Iris pigment epithelial cell (primary cell): ENCODE measurements at regions not wholly inside any gene's neighbourhood (a gene's known extent, or its start where the extent isn't known, plus 50 kb on each side); places are given as distances from the start of the nearest gene placed in this dataset.

Experiments used
- DNase-seq: peaks from one replicate; pipeline ENCODE4 v3.0.0-alpha.2; 2011; ENCODE audit warnings: low read depth

DNA sequence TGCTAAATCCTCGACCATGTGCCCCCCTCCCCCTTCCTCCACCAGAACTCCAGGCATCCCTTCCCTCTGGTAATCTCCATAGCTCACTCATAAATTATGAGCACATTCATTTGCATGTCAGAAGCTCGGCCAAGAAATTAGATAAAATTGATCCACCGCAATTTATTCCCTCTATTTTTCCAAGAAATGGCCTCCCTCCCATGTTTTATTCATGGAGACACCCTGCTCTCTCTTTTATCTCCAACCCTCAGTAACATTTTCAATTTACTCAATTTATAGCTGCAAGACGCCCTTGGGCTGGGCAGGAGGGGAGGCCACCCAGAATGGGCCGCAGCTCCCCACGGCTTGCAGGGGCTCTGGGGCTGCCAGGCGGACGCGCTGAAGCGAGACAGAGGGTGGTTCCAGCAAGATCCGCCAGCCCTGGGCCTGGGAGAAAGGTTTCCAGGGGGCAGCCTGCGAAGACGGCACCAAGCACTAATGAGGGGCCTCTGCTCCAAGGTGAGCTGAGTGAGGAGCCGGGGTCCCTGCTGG lies 54.7 kb upstream of the ZNF423 start:
- no peak for DNase-seq

DNA sequence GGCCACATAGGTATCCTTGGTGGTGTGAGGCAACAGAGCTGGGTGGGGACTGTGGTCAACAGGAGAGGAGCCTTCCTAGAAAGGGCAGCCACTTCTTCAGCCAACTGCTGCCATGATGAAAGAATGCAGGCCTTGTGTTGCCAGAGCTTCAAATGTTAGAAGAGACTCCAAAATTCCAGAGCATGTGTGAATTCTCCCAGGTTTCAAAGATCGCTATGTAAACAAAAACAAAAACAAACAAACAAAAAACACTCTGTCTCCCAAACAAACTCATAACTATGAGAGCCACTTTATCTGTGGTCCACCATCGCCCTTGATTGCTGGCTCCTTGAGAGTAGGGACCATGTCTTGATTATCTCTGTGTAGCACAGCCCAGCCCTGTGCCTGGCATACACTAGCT lies 55.5 kb upstream of the ZNF423 start:
- DNase-seq = no peak

DNA sequence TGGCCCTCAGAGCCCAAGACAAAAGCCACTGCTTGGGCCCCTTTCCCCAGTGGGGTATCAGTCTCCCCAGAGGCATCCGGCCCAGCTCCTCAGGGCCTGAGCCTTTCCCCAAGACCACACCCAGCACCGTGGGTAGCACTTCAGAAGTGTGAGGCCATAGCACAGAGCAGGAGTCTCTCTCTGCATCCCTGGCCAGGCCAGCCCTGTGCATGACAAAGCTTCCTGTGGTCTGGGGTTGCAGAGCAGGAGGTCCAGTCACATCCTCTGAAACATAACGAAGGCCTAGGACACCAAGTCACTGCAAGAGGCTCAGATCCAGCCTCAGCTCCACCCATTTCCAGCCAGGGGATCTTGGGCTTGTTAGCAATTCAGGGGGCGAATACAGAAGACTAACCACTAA lies 56.8 kb upstream of the ZNF423 start:
- DNase-seq = no peak

DNA sequence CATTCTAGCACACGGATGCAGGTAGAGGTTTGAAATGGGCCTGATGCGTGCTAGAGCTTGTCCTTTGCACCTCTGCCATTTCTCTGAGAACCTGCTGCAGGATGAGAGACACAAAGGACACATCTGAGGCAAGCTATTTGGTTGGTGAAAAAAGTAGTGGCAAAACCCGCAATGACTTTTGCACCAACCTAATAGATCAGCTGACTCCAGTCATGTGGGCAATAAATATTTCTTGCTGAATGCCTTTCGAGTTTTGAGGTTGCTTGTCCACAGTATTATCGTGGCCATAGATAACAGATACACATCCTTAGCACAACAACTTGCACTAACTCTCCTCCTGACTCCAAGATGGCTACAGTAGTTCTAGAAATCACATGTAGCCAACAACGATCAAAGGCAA lies 57.8 kb upstream of the ZNF423 start:
- no peak for DNase-seq

DNA sequence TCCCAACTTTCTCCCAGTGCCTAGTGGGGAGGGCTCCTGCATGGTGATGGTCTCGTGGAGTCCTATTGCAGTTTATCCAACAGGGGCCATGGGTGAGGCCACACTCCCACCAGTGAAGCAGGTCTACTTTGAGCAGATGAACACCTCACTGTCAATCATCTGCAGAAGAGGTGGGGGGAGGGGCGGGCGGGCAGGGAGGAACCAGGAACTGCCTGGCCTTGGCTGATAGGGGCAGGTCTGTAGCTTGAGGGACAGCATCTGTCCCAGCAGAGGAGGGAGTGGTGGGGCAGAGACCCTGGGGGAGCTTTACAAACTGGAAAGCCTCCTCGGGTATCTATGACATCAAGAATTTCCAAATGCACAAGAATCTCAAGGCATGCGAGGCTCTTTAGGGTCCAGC lies 58.7 kb upstream of the ZNF423 start:
- DNase-seq = no peak

DNA sequence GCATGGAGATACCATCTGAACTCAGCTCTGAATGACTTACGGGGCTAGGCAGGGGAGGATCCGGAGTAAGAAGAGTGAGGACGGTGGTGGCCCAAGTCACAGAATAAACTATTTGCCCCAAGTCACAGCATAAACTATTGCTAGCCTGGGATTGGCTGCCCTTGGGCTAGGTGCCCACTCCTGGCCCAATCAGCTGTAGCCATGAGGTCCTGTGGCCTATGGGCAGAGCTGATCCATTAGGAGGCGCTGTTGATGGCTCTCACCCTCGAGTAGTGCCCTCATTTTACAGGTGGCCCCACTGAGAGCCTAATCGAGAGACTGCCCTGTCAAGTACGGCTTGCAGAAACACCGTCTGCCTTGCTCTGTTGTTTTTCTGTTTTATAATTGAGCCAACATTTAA lies 62.3 kb upstream of the ZNF423 start:
- no peak for DNase-seq

DNA sequence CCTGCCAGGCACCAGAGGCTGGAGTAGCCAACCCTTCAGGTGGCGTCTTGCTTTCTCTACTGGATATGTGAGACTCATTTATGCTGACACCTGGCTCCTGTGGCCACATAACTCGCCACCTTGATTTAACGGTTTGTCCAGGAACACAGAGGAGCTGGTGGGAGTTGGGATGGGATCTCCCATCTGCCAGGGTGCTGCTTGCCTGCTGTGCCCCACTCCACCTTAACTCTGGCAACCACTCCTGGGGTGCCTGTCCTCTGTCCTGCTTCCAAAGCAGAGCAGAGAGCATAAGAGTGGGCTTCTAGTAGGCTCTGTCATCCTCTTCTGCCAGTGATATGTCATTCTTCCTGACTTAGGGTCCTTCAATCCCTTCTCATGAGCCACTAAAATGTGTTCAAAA lies 63.4 kb upstream of the ZNF423 start:
- DNase-seq = no peak

DNA sequence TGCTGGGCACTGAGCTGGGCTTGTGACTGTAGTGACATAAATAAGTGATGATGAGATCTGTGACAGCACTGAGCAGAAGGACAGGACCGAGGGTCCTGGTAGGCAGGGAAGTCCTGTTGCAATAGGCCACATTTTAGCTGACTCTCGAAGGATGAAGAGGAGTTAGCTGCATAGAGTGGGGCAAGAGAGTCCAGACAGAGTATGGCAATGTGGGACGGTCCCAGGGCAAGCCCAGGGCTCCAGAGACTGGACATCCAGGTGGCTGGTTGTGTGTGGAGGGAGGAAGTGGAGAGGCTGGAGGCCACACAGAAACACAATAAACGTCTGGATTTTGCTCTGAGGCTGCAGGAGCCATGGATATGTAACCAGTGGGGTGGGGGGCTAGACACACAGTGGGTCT lies 64.5 kb upstream of the ZNF423 start:
- no peak for DNase-seq

DNA sequence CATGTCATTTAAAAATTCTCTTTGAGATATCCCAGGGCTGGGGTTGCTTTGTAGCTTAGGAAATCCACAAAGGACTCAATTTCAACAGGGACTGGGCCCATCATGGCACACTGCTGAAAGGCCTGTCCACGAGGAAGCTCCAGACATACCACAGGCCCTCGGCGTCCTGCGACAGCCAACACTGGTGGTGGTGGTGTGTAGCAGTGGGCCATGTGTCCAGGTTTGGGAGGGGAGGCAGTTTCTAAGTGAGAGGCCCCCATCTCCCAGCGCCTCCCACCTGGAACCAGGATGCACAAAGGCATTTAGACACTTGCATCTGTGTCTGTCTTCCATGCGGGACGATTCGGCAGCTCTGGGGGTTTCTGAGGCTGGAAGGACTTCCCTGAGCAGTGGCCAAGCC lies 65.2 kb upstream of the ZNF423 start:
- no peak for DNase-seq

DNA sequence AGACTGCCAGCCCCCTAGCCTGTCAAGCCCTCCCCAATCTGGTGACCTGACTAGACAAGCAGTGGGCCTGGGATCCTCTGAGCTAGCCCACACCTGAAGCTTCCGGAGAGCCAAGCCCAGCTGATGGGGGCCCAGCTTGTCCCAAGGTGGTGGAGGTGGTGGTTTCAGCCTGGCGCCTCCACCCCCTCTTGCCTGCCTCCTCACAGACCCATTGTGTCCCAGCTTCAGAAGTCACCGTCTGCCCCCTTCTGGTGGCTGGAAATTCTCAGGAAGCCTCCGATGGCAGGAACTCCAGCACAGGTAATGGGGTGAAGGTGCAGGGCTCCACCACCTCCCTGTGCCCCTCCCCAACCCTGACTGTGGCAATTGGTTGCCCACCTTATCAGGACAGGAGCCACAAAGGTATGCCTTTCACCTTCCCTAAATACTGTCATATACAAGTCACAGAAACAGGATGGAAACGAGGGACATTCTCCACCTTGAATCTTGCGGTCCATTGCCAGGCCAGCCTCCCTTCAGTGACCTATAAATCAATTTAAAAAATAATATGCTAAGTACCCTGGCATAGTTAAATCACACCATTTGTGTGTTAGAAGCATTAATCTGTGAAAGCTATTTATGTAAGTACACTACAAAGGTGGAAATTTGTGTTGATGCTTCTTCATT lies 66.0 kb upstream of the ZNF423 start:
- peak; percentile 41 for DNase-seq

DNA sequence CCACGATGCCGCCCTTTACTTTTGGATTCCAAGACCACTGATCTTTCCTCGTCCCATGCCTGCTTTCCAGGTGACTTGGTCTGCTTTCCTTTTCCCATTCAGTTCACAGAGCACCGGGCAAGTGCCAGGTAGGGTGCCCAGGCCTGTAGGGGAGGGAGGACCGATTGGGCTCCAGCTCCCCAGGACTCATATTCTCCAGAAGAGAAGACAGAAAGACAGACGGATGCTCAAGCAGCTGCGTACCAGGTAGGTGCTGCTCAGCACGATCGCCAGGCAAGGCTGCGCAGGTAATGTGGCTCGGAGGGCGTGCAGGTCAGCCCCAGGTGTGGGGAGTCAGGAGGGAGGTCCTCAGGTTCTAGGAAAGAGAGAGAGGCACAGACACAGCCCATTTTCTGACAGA lies 67.5 kb upstream of the ZNF423 start:
- DNase-seq = no peak

DNA sequence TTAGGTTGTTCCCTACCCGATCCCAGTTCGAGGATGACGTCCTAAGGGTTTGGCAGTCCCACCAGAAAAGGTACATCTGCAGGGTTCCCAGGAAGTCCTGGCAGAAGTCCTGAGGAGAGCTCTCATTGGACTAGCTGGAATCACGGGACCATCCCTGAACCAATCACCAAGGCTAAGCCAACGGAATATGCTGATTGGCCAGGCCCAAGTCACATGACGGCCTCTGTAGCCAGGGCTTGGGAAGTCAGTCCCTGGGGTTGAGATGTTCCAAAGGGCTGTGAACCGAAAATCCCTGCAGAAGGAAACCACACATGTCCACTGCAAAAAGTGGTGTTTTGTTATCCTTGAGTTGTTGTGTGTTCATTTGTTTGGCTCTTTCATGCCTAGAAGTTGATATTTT lies 68.2 kb upstream of the ZNF423 start:
- DNase-seq = no peak

DNA sequence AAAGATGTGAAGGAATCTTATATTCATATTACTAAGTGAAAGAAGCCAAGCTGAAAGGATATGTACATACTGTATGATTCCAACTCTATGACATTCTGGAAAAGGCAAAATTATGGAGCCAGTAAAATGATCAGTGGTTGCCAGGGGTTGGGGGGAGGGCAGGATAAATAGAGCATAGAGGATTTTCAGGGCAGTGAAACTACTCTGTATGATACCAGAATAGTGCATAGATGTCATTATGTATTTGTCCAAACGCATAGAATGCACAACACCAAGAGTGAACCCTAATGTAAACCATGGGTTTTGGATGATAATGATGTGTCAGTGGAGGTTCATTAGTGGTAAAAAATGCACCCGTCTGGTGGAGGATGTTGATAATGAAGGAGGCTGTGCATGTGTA lies 71.0 kb upstream of the ZNF423 start:
- no peak for DNase-seq

DNA sequence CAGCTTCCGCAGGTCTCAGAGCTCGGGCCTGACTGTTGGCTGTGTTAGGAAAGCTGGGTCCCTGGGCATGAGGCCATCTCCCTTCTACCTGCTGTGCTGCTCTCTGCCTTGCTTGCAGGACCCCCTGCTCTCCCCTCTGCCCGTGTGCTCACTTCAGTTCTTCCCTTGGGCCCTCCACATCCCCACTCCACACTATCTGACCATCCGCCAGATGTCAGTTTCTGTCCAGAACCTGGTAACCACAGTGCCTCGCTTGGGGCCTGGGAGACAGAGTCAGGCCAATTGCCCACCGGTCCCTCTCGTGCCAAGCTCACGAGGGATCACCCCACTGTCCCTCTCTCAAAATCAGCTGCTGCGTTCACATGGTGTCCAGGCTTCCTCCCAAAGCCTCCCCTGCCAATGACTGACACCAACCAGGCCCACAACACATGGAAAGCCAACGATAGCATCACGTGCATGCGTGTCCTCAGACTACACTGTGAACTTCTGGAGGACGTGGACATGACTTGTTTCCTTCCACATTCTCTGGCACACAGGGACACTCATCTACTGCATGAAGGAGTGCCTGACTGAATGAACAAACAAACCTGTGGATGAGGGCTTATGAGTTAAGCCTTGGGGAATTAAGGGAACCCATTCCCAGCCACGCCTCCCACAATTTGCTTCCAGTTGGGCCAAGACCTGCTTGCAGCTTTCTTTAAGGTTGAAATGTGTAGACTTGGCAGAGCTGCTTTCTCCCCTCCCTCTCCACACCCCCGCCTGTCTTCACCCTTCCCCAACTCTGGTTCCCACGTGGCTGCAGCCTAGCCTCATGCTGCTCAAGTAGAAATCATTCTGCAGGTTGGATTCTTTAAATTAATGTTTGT lies 72.5 kb upstream of the ZNF423 start:
- no peak for DNase-seq

DNA sequence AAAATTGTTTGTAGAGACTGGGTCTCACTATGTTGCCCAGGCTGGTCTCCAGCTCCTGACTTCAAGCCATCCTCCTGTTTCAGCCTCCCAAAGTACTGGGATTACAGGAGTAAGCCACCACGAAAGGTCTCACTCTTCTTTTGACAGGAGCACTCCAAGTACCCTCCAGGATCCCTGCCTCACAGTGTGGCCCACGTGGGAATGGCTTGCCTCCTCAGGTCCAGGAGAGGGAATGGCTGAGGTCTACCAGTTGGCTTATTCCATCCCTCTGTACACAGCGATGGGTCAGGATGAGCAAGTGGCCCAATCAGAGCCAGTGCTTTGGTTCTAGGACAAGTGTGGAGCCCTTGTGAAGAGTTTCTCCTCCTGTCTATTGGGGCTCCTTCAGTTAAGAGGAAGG lies 73.7 kb upstream of the ZNF423 start:
- DNase-seq = no peak

DNA sequence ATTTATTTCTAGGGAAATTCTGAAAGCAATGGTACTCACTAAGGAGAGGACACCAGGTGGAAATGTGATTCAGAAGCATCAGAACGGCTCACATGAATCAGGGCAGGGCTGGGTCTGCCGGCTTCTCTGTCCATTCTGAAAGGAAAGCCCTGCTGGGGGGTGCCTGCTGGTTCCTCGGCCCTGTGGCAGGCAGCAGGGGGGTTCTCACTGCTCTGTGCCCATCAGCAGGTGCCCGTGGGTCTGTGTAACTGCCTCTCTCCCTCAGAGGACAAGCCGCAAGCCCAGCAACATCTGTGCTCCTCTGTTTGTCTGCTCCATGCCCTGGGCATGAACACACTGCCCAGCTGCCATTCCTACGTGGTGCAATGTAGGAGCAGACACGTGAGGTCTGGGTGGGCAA lies 74.9 kb upstream of the ZNF423 start:
- no peak for DNase-seq

DNA sequence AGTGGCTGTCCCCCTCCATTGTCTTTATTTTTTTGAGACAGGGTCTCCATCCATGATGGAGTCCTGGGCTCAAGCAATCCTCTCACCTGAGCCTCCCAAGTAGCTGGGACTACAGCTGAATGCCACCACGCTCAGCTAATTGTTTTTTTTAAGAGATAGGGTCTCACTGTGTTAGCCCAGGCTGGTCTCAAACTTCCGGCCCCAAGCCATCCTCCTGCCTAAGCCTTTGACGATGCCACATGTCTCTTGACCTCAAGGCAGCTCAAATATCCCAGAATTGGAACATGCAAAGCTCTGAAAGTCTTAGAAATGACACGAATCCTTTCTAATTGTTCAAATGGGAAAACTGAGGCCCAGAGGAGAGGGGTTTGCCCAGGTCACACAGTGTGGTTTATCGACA lies 75.4 kb upstream of the ZNF423 start:
- DNase-seq = no peak

DNA sequence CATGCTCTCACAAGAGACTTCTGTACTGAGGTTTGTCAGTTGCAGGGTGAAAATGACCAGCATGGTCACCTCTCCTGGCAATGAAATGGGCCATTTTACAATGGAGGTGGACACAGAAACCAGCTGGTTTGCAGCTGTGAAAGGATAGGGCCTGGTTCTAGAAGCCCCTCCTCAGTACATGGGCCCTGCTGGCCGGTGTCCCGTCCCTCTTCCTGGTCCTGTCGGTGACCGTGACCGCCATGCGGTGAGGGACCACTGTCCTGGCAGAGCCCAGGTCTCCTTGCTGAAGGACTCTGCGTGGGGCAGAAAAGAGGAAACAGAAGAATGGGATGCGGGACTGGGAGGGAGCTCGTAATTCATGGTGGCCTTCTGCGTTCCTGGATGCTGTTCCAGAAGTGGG lies 76.0 kb upstream of the ZNF423 start:
- DNase-seq = no peak

DNA sequence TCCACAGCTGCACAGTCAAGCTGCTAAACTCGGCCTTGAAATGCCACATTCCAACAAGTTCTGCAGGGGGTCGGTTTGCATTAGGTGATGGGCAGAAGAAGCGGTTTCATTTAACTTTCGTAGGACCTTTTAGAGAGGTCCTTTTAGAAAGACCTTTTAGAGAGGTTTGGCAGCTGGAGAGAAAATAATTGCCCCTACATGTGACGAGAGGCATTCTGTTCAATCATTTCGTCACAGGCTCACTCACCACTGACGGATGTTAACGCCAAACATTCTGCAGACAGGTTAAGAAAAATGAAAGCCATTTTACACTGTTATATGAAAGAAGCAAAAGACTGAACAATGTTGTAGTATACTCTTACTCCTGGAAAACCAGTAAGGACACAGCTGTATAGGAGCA lies 76.5 kb upstream of the ZNF423 start:
- no peak for DNase-seq

DNA sequence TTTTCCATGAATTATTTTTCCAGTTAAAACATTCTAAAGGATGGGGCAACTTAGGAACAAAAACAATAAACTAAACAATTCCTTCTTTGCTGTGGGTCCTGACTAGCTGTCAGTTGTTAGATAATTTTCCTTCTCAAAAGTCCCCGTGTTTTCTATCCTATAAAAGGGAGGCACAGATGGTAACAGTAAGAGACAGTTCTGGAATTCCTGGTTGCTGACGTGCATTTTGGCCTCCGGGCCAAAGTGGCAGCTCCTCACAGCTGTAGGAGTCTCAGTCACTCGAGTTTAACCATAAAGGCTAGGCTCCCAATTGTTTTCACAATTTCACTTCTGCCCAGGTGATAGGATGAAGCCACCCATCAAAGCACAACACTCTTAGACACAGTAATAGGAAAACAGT lies 77.0 kb upstream of the ZNF423 start:
- peak; percentile 27 for DNase-seq

DNA sequence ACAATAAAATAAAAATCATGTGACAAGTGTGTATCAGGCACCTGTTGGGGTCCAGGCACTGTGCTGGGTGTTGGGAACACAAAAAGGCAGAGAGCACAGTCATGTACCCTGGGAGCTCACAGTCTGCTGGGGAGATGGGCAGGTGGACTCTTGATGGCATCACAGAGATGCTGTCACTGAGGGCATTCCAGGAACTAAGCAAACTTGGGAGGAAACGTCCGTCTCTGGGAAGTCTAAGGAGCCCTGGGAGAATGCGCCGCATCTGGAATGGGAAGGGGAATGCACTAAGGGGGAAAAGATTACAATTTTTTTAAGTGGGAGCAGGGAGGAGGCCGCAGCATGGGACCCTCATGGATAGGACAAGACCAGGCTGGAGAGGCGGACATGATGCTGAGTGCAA lies 80.9 kb upstream of the ZNF423 start:
- DNase-seq = no peak

DNA sequence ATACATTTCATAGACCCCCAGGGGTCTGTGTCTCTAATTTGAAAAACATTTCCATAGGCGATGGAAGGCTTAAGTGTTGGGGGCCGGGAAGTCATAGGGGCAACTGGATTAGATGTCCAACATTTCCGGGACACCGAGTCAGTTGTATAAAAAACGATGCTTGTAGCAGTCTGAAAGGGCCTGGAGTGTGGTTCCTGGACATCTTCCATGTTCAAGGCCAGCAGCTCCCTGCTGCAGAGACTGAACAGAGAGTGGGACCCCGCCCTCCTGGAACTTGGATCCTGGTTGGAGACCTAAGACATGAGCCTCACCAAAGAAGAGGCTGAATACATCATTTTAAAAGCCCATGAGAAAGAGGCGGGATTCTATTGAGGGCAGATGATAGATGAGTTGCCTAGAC lies 82.0 kb upstream of the ZNF423 start:
- no peak for DNase-seq

DNA sequence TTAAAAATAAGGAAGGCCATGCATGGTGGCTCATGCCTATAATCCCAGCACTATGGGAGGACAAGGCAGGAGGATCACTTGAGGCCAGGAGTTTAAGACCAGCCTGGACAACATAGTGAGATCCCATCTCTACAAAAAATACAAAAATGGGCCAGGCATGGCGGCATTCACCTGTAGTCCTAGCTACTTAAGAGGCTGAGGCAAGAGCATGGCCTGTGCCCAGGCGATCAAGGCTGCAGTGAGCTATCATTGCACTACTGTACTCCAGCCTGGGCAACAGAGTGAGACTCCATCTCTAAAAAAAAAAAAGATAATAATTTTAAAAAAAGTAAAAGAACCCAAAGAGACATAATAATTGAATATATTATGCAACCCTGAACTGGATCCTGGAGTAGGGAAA lies 83.6 kb upstream of the ZNF423 start:
- DNase-seq = no peak
